ENCODE measurements at regions not wholly inside any gene's neighbourhood (a gene's known extent, or its start where the extent isn't known, plus 50 kb on each side); places are given as distances from the start of the nearest gene placed in this dataset.
A peak's percentile ranks its signal among the peaks of the same experiment; 100 is the strongest.

- DNase-seq (ENCODE audit: low spot score): no peak
Observed at GRCh38 chr10:110375121-110375520, 70.4 kb upstream of the SMNDC1 start.

GRCh38 chr10:110376021-110376766, 71.5 kb upstream of the SMNDC1 start:
- DNase-seq (ENCODE audit: low spot score): peak; percentile 53

- DNase-seq (ENCODE audit: low spot score): no peak
Observed at GRCh38 chr10:110376767-110377160, 72.0 kb upstream of the SMNDC1 start.

- DNase-seq (ENCODE audit: low spot score): no peak
Observed at GRCh38 chr10:110378006-110378405, 73.3 kb upstream of the SMNDC1 start.

GRCh38 chr10:110378533-110379108, 73.9 kb upstream of the SMNDC1 start:
- DNase-seq (ENCODE audit: low spot score): no peak

- DNase-seq (ENCODE audit: low spot score): no peak
Observed at GRCh38 chr10:110379831-110380230, 75.1 kb upstream of the SMNDC1 start.

GRCh38 chr10:110380293-110380692, 75.6 kb upstream of the SMNDC1 start:
- DNase-seq (ENCODE audit: low spot score): no peak

GRCh38 chr10:110382695-110383094, 78.0 kb upstream of the SMNDC1 start:
- DNase-seq (ENCODE audit: low spot score): no peak

GRCh38 chr10:110387617-110387982, 82.9 kb upstream of the SMNDC1 start:
- DNase-seq (ENCODE audit: low spot score): no peak

GRCh38 chr10:110387983-110388686, 83.4 kb upstream of the SMNDC1 start:
- DNase-seq (ENCODE audit: low spot score): no peak

GRCh38 chr10:110388687-110389052, 84.0 kb upstream of the SMNDC1 start:
- DNase-seq (ENCODE audit: low spot score): no peak

- no peak for DNase-seq (ENCODE audit: low spot score)
Observed at GRCh38 chr10:110389255-110389654, 84.5 kb upstream of the SMNDC1 start.

GRCh38 chr10:110391541-110391940, 86.8 kb upstream of the SMNDC1 start:
- no peak for DNase-seq (ENCODE audit: low spot score)

GRCh38 chr10:110392121-110392520, 87.4 kb upstream of the SMNDC1 start:
- no peak for DNase-seq (ENCODE audit: low spot score)

GRCh38 chr10:110392868-110393740, 88.4 kb upstream of the SMNDC1 start:
- no peak for DNase-seq (ENCODE audit: low spot score)

GRCh38 chr10:110393866-110394265, 89.1 kb upstream of the SMNDC1 start:
- DNase-seq (ENCODE audit: low spot score): no peak

- no peak for DNase-seq (ENCODE audit: low spot score)
Observed at GRCh38 chr10:110394296-110394695, 89.6 kb upstream of the SMNDC1 start.

GRCh38 chr10:110394898-110395297, 90.2 kb upstream of the SMNDC1 start:
- DNase-seq (ENCODE audit: low spot score): no peak

GRCh38 chr10:110395350-110396283, 90.9 kb upstream of the SMNDC1 start:
- no peak for DNase-seq (ENCODE audit: low spot score)

- DNase-seq (ENCODE audit: low spot score): no peak
Observed at GRCh38 chr10:110396284-110396651, 91.5 kb upstream of the SMNDC1 start.

- DNase-seq (ENCODE audit: low spot score): no peak
Observed at GRCh38 chr10:110397856-110398255, 93.1 kb upstream of the SMNDC1 start.

Measured in COLO829 (cell line).